ENCODE measurements at regions not wholly inside any gene's neighbourhood (a gene's known extent, or its start where the extent isn't known, plus 50 kb on each side); places are given as distances from the start of the nearest gene placed in this dataset.

DNA sequence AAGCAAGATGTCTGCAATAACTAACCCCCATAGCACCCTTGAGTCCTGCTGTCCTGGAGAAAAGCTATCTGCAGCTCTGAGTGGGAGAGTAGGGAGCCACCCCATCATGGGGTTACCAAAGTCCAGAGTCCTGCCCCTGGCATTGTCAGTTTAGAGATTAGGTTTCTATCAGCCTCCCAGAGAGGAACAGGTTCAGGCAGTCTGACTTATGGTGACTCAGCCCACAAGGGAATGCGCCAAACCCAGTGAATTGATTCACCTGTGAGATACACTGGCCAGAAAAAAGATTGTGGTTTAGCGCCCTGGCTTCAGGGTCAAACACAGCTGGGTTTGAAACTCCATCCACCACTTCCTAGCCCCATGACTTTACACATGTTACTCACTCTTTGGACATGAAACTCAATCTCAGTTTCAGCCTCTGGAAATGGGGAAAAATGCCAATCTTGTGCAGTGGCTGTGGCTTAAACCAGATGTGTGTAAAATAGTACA is 263.6 kb upstream of the HES1 start:
- TF ChIP-seq, protein P1, sequence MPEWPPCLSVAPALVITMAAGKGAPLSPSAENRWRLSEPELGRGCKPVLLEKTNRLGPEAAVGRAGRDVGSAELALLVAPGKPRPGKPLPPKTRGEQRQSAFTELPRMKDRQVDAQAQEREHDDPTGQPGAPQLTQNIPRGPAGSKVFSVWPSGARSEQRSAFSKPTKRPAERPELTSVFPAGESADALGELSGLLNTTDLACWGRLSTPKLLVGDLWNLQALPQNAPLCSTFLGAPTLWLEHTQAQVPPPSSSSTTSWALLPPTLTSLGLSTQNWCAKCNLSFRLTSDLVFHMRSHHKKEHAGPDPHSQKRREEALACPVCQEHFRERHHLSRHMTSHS (tag by site-specific recombination; IDR thresholded peaks at IDR 0.05), result no peak
- TF ChIP-seq, protein P2, sequence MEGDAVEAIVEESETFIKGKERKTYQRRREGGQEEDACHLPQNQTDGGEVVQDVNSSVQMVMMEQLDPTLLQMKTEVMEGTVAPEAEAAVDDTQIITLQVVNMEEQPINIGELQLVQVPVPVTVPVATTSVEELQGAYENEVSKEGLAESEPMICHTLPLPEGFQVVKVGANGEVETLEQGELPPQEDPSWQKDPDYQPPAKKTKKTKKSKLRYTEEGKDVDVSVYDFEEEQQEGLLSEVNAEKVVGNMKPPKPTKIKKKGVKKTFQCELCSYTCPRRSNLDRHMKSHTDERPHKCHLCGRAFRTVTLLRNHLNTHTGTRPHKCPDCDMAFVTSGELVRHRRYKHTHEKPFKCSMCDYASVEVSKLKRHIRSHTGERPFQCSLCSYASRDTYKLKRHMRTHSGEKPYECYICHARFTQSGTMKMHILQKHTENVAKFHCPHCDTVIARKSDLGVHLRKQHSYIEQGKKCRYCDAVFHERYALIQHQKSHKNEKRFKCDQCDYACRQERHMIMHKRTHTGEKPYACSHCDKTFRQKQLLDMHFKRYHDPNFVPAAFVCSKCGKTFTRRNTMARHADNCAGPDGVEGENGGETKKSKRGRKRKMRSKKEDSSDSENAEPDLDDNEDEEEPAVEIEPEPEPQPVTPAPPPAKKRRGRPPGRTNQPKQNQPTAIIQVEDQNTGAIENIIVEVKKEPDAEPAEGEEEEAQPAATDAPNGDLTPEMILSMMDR (tag by site-specific recombination; IDR thresholded peaks at IDR 0.05), result no peak
- TF ChIP-seq ZNF626 (tag by site-specific recombination; IDR thresholded peaks at IDR 0.05) (no peak), SP2 (tag by site-specific recombination; IDR thresholded peaks at IDR 0.05) (no peak), ZNF624 (tag by site-specific recombination; IDR thresholded peaks at IDR 0.05) (no peak), ZNF24 (tag by site-specific recombination; IDR thresholded peaks at IDR 0.05) (no peak), ZNF274 (IDR thresholded peaks at IDR 0.05; ENCODE audit: low read length) (no peak), ZNF274 (tag by site-specific recombination; IDR thresholded peaks at IDR 0.05; ENCODE audit: borderline replicate concordance) (no peak)
- TF ChIP-seq, protein P3, sequence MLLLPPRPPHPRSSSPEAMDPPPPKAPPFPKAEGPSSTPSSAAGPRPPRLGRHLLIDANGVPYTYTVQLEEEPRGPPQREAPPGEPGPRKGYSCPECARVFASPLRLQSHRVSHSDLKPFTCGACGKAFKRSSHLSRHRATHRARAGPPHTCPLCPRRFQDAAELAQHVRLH (tag by site-specific recombination; IDR thresholded peaks at IDR 0.05), result no peak
- TF ChIP-seq, protein P4, sequence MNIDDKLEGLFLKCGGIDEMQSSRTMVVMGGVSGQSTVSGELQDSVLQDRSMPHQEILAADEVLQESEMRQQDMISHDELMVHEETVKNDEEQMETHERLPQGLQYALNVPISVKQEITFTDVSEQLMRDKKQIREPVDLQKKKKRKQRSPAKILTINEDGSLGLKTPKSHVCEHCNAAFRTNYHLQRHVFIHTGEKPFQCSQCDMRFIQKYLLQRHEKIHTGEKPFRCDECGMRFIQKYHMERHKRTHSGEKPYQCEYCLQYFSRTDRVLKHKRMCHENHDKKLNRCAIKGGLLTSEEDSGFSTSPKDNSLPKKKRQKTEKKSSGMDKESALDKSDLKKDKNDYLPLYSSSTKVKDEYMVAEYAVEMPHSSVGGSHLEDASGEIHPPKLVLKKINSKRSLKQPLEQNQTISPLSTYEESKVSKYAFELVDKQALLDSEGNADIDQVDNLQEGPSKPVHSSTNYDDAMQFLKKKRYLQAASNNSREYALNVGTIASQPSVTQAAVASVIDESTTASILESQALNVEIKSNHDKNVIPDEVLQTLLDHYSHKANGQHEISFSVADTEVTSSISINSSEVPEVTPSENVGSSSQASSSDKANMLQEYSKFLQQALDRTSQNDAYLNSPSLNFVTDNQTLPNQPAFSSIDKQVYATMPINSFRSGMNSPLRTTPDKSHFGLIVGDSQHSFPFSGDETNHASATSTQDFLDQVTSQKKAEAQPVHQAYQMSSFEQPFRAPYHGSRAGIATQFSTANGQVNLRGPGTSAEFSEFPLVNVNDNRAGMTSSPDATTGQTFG (tag by site-specific recombination; IDR thresholded peaks at IDR 0.05; ENCODE audit: borderline replicate concordance), result no peak
- TF ChIP-seq, protein P5, sequence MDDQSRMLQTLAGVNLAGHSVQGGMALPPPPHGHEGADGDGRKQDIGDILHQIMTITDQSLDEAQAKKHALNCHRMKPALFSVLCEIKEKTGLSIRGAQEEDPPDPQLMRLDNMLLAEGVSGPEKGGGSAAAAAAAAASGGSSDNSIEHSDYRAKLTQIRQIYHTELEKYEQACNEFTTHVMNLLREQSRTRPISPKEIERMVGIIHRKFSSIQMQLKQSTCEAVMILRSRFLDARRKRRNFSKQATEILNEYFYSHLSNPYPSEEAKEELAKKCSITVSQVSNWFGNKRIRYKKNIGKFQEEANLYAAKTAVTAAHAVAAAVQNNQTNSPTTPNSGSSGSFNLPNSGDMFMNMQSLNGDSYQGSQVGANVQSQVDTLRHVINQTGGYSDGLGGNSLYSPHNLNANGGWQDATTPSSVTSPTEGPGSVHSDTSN (CRISPR knock-in tag; IDR thresholded peaks at IDR 0.05), result no peak

Data from HEK293 (cell line).